GM18507 (cell line): ENCODE measurements at regions not wholly inside any gene's neighbourhood (a gene's known extent, or its start where the extent isn't known, plus 50 kb on each side); places are given as distances from the start of the nearest gene placed in this dataset.

Experiments used
- DNase-seq: peaks from one replicate; pipeline ENCODE4 v3.0.0; 2011; ENCODE audit warnings: low read depth; ENCODE audit not compliant: insufficient read length; ENCODE audit errors: extremely low spot score
- FAIRE-seq: peaks from 2 replicates; lab custom pipeline; 2011; peaks lifted over from hg19 to GRCh38; lab: Jason Lieb, UNC

DNA sequence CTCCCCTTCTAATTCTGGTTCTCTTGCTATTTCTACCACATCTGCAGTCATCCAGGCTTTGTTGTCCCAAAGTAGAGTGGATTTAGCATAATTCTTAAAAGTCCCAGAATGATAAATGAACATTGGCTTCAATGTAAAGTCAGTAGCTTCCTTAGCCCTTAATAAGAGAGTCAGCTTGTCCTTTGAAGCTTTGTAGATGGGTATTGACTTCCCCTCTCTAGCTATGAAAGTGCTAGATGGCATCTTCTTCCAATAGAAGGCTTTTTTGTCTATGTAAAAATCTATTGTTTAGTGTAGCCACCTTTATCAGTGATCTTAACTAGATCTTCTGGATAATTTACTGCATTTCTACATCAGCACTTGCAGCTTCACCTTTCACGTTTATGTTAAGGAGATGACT, 181.4 kb upstream of the B3GALT2 start:
- no peak for FAIRE-seq
- no peak for DNase-seq

DNA sequence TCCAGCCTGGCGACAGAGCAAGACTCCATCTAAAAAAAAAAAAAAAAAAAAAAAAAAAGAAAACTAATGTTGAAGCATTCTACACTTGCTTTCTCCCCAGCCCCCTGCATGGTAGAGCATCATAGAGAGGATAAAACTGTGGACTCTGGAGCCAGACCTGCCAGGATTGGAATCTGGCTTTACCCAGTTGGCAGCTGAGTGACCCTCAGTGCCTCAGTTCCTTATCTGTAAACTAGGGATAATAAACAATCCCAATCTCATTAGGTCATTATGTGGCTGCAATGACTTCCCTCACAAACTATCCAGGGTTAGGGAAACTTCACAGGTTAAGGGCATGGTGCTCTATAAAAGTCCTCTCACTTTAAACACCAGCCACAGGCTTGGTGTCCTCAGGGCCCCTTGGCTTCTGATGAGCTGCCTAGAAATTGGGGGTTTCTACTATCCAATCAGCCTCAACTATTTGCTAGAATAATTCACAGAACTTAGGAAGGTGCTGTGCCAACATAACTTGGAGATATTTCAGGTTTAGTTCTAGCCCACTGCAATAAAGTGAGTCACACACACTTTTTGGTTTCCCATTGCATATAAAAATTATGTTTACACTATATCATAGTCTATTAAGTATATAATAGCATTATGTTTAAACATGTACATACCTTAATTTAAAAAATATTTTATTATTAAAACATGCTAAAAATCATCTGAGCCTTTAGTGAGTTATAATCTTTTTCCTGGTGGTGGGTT, 180.5 kb upstream of the B3GALT2 start:
- DNase-seq: no peak
- FAIRE-seq: no peak

DNA sequence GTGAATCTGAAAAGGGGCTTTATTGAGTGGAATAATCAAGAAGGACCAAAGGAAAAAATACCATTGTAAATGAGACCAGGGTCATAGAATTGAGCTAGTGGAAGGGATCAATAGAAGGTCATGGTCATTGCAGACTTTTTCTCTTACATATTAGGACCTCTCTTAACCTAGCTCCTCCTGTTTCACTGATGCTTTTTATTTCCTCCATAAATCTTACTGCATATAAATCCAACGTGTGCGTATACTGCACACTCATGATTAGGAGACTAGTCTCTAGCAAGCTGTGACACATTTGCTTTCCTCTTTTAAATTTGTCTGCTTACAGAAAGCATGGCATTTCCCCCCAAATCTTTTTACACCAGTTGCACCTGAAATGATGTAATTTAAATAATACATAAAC, 179.6 kb upstream of the B3GALT2 start:
- DNase-seq: no peak

DNA sequence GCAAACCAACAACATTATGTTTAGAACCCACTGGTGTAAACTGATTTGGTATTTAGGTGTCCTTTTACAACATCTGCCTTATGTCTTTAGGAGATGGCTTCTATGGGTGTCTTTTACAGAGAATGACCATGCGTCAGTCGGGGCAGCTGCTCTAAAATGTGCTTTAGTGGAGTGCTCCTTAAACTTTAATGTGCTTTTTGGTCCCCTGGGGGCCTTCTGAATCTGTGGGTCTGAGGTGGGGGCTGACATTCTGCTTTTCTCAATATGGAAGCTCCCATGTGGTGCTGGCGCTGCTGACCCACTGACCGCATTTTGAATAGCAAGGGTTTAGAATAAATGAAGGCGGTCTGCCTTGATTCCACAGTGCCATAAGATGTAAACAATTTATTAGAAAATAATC, 173.2 kb upstream of the B3GALT2 start:
- DNase-seq: no peak
- FAIRE-seq: no peak

More for the DNA sequence above, 179.6 kb upstream of the B3GALT2 start:
- no peak for FAIRE-seq

DNA sequence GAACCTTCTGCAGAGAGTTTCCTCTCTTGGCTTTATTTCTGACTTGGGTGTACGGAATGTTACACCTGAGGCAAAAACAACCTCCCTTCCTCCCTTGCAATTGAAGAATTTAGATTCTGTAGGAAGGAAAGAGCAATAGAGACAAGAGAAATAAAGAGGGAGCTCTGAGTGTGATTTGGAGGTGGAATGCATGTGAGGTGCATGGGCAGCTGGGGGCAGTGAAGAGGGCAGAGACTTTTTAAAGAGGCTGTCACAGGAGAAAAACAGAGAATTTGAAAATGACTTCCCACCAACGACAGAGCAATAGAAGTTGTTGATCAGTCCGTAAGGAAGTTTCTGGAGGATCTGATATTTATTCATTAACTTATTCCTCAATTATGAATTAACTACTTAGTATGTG, 172.0 kb upstream of the B3GALT2 start:
- no peak for DNase-seq
- FAIRE-seq: no peak

DNA sequence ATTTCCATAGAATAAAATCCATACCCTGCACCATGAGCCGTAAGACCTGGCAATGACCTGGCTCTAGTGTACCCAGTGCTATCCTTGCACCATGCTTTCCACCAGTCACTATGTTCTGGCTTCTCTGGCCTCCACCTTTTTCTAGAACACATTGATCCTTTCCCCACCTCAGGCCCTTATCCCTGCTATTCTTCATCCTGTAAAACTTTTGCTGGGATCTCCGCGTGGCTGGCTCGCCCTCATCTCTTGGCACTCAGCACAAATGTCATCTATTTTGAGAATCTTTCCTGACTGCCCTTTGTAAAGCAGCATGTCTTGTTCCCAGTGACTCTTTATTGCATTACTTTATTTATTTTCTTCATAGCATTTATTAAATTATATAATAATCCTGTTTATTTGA, 169.8 kb upstream of the B3GALT2 start:
- DNase-seq: no peak
- no peak for FAIRE-seq

DNA sequence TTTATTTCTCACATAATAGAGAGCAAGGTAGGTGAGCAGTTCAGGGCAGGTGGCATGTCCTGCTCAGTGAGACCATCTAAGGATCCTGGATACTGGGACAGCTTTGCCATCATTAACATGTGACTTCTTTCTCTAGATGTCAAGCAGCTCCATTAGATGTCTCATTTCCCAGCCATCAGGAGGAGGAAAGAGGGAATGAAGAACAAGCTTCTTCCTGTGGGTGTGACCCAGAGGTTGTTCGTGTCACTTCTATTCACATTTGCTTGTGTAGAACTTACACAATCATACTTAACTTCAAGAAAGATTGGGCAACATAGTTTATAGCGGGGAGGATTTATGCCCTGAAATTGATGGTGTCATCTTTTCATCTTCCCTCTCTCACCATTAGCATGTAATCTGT, 169.2 kb upstream of the B3GALT2 start:
- no peak for DNase-seq
- FAIRE-seq: no peak

DNA sequence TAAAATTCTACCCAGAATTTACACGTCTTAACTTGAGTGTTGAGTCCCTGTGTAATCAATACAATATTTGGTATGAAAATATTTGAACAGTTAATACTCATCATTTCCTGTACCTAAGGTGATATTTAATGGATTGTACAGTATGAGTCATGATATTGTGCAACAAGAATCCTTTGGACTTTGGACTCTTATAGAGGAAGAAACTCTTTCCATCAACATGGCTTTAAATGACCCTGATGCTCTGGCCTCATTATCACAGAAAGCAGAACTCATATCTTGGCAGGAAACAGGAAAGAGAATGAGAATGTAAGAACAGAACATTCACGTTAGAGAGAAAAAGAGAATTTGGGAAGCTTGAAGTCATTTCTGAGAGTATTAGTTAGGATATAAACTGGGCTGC, 168.8 kb upstream of the B3GALT2 start:
- no peak for FAIRE-seq

DNA sequence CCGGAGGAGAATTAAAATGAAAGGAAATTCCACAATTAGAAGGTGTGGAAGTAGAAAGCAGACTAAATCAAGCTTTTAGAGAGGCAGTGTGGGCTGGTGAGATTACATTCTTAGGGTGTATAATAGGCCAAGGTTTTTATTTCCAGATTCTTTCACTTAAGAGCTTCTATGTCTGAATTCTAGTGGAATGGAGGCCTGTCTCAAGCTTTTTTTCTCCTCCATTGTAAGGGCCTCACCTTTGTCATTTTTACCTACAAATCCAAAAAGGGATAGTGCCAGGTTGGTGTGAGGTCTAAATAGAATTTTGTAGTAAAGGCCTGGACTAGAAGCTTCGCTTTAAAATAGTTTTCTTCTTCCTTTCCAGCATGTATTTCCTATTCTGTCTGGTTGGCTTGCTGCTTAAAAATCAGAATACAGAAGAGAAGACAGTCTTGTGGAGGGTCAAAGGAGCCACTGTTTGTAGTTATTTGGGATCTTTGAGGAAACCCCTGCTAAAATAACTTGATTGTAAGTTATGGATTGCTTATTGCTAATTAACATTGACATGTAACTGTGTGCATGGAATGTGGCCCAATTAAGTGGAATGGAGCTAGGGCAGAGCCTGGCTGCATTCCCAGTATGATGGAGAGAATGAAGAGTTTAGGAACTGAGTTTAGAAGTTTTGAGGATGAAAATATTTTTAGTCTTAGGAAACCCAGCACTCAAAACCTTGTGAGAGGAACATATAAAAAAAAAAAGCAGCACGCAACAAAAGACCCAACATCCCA, 162.5 kb upstream of the B3GALT2 start:
- FAIRE-seq: no peak
- no peak for DNase-seq

More for the DNA sequence above, 168.8 kb upstream of the B3GALT2 start:
- DNase-seq: no peak

DNA sequence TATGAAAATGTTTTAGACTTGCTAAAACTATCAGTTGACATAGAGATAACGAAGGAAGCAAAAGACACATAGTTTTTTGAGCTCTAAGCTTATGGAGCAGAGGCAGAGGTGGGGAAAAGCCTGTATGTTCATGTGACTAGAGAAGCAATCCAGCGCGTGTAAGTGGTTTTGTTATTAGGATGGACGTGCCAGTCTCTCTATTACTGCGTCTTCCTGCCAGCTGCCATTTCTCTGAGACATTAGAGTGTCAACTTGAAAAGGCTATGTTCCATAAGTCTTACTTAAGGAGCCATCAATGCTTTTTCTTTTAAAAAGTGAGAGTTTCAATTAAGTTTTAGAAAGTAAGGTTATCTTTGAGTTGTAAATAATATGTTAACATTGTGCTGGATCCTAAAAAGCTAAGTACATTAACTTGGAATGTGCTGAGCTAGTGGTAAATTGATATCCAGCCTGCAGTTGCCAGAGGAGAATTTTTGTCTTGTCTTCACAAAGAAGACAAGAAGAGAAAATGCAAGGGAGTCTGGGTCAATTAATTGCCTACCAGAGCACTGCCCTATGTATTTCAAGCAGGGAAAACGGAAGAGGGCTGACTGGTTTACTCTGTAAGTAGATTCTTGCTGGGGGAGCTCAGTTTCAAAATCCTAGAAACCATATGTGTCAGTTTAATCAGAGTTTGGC, 161.8 kb upstream of the B3GALT2 start:
- DNase-seq: no peak
- FAIRE-seq: no peak

DNA sequence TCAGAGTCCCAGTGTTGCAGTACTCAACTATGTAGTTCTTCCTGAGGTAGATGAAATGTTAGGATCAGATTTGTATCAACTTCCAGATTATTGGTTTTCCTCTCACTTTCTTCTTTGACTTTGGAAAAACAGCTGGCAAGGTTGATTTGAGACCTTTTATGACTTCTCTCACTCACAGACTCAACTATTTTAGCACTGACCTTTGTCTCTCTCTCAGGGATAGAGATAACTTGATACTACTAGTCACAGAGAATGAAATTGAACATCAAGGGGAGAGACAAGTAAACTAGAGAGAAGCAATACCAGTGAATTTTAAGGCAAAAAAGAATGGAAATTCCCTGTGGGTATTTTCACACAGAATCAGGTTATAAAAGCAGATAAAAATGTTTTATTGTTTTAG, 159.7 kb upstream of the B3GALT2 start:
- FAIRE-seq (no peak), DNase-seq (no peak)

DNA sequence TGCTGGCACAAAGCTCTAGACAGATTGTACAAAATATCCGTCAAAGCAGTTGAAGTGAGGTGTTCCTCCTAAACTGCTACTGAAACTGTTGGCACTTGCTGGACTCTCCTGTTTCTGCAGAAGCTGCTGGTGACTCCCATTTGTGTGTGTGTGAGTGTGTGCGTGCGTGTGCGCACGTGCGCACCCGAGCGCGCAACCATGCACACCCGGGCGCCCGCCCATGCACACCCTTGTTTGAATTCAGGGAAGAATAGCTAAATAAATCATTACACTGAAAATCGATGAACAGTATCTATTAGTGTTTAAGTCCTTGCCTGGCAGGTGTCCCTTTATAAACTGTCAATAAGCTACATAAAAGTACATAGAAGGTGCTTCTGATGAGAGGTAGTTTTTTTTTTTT, 156.4 kb upstream of the B3GALT2 start:
- FAIRE-seq (no peak), DNase-seq (no peak)

DNA sequence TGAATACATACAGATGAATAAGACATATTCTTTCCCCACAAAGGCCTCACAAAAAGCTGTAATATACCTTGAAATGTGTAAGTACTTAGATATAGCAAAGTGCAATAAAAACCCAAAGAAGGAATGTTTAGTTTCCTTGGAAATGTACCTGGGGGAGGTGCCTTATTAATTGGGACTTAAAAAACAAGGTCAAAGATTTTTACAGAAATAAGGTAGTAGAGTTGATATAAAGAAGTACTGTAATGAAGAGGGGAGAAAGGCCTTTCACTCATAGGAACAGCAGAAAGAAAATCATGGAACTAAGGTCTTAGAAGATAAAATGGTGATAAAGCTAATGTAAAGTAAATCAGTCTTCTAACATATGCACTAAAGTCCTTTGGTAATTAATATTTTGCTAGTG, 153.9 kb upstream of the B3GALT2 start:
- FAIRE-seq (no peak), DNase-seq (no peak)

DNA sequence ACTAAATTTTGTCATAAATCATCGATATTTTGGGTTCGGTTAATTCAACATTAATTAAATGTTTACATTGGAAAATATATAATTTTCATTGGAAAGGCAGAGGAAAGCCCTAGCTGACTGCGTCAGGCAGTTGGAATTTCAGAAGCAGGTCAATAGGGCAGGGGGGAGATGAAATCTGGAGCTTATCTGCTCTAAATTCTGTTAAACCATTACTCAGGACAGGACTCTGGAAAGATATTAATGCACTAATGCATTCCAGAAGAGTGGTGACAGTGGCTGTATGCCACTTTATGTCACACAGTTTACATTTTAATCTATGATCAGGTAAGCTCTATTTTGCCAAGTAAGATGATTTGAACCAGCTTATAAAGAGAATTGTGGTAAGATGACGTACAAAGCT, 153.0 kb upstream of the B3GALT2 start:
- FAIRE-seq (no peak), DNase-seq (no peak)

DNA sequence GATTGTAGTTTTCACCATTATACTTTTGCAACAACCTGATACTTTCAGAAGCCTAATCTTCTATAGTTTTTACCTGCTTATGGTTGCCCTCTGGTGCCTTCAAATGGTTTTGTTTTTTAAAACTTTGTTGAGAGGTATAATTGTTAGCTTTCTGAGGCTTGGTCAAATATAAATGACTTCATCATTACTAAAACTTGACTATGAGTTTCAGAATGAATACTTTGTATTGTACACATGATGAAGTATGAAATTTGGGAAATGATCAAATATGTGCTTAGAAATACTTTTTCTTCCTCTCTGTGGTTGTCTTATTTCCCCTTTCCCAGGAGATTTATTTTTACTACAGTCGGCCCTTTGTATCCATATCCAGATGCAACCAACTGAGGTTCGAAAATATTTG, 151.8 kb upstream of the B3GALT2 start:
- DNase-seq (no peak), FAIRE-seq (peak; percentile 24)

DNA sequence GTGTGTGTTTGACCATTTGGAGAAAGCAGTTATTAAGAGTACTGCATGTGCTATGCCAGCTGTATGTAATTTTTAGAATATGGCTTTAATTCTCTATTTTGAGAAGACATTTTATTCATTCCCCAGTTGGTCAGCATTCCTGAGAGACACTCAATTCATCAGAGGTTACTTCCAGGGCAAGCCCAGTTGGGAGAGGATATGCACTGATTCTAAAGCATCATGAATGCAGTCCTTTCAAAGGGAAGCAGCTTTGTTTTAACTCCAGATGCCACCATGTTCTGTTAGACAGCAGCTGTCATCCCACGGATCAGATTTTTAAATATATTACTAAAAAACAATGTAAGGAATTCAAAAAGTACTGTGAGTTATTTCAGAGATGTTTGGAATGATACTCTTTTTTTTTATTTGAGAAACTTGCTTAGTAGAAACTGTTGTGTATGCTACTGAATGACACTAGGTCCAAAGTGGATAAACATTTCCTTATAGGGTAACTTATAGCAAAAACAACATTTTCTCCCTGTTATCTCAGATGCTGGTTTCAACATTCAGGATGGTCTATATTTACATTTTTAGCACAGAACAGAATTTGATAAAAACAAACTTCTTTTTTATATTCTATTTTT, 149.5 kb upstream of the B3GALT2 start:
- no peak for DNase-seq
- FAIRE-seq: no peak

DNA sequence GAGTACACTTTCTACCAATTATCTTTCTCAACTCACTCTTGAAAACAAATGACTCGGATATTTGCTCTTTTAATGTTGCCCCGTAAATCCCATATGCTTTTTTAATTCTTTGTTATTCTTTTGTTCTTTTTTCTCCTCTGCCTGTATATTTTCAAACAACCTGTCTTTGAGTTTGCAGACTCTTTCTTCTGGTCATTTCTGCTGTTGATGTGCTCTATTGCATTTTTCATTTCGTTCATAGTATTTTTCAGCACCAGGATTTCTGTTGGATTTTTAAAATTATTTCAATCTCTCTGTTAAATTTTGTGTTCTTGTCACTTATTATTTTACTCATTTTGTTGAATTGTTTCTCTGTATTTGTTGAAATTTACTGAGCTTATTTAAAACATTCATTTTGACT, 146.8 kb upstream of the B3GALT2 start:
- DNase-seq (no peak), FAIRE-seq (no peak)

DNA sequence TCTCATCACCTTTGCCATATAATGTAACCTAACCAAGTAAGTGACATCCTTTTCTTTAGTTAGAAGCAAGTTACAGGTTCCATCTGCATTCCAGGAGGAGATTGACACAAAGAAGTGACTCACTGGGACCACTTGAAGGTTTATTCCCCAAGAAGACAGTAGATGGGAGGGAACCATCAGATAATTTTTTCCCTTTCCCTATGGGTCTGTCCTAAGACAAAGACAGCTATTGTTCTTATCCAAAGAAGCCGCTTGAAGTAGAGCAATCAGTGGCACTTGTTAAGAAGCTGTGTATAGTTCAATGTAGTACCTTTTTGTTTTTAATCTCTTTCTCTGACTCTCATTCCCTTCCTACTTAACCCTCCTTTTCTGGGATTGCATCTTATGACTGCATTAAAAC, 139.9 kb upstream of the B3GALT2 start:
- no peak for FAIRE-seq
- no peak for DNase-seq

DNA sequence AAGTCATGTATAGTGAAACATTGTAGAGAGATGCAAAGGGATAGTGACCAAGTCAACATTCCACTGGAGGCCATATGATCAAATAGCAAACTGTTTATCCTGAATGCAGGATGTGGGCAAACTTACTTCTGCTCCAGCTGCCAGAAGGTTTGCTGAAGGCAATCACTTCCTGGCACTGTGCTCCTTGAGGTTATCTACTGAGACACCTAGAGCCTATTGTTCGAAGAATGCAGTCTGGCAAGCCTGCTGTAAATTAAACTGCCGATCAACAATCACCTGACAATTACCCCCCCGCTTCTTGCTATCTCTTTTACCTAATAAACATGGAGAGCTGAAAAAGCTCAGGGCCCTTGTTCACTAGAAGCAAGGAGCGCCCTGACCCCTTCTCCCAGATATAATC, 139.4 kb upstream of the B3GALT2 start:
- FAIRE-seq: no peak
- DNase-seq: no peak

DNA sequence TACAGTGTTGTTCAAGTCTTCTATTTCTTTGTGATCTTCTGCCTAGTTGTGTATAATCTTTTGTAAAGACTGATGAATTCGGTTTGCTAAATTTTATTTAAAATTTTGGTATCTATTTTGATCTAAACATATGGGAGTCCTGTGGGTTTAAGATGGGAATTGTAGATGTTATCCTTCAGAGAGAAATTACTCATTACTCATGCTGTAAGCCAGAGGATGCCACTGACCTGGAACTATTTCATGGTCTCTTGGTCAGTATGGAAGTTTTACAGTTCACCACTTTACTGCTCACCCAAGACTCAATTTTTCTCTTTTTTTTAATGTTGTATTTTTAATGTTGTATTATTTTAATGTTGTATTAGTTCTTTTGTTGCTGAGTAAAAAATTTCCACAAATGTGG, 138.6 kb upstream of the B3GALT2 start:
- FAIRE-seq (no peak), DNase-seq (no peak)
